ENCODE measurements at regions not wholly inside any gene's neighbourhood (a gene's known extent, or its start where the extent isn't known, plus 50 kb on each side); places are given as distances from the start of the nearest gene placed in this dataset.

- Histone ChIP-seq H3K27ac (ENCODE audit: low read length) (no peak overlapping the region), H2AFZ (ENCODE audit: low read depth, low read length) (no peak overlapping the region), H3K9me3 (ENCODE audit: low read length) (no peaks in the 10 kb centered on the region), H3K9ac (ENCODE audit: low read length) (no peak overlapping the region), H3F3A (ENCODE audit: insufficient read depth, low read length, poor library complexity, severe bottlenecking) (no peaks in the 10 kb centered on the region), H3K4me3 (ENCODE audit: low read length) (no peak overlapping the region), H3K79me2 (replicated peaks; ENCODE audit: insufficient read depth, low read length) (no peaks in the 10 kb centered on the region), H3K9me2 (ENCODE audit: insufficient read depth, low read length) (no peaks in the 10 kb centered on the region), H3K4me2 (ENCODE audit: low read length) (no peak overlapping the region), H3K36me3 (ENCODE audit: insufficient read depth, low read length) (no peaks in the 10 kb centered on the region), H4K20me1 (ENCODE audit: insufficient read depth) (no peaks in the 10 kb centered on the region), H3K27me3 (ENCODE audit: insufficient read depth, low read depth, low read length) (no peaks in the 10 kb centered on the region)
- TF ChIP-seq EZH2 (IDR thresholded peaks at IDR 0.05; ENCODE audit: borderline replicate concordance, insufficient read depth, low read length, poor library complexity, severe bottlenecking): no peak
- TF ChIP-seq MXI1 (conservative IDR thresholded peaks at IDR 0.05; ENCODE audit: poor library complexity, severe bottlenecking): no peak
- TF ChIP-seq, protein P1, sequence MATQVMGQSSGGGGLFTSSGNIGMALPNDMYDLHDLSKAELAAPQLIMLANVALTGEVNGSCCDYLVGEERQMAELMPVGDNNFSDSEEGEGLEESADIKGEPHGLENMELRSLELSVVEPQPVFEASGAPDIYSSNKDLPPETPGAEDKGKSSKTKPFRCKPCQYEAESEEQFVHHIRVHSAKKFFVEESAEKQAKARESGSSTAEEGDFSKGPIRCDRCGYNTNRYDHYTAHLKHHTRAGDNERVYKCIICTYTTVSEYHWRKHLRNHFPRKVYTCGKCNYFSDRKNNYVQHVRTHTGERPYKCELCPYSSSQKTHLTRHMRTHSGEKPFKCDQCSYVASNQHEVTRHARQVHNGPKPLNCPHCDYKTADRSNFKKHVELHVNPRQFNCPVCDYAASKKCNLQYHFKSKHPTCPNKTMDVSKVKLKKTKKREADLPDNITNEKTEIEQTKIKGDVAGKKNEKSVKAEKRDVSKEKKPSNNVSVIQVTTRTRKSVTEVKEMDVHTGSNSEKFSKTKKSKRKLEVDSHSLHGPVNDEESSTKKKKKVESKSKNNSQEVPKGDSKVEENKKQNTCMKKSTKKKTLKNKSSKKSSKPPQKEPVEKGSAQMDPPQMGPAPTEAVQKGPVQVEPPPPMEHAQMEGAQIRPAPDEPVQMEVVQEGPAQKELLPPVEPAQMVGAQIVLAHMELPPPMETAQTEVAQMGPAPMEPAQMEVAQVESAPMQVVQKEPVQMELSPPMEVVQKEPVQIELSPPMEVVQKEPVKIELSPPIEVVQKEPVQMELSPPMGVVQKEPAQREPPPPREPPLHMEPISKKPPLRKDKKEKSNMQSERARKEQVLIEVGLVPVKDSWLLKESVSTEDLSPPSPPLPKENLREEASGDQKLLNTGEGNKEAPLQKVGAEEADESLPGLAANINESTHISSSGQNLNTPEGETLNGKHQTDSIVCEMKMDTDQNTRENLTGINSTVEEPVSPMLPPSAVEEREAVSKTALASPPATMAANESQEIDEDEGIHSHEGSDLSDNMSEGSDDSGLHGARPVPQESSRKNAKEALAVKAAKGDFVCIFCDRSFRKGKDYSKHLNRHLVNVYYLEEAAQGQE (IDR thresholded peaks at IDR 0.05; ENCODE audit: borderline replicate concordance): no peak
- TF ChIP-seq POLR2AphosphoS5 (IDR thresholded peaks at IDR 0.05): no peak
- TF ChIP-seq TAF1 (IDR thresholded peaks at IDR 0.05; ENCODE audit: low read depth): no peak
- no peak for TF ChIP-seq CTCF (IDR thresholded peaks at IDR 0.05; ENCODE audit: poor library complexity, severe bottlenecking)
- TF ChIP-seq EP300 (conservative IDR thresholded peaks at IDR 0.05; ENCODE audit: poor library complexity, severe bottlenecking): no peak
- TF ChIP-seq RAD21 (conservative IDR thresholded peaks at IDR 0.05): no peak
- no peak for TF ChIP-seq SMC3 (conservative IDR thresholded peaks at IDR 0.05; ENCODE audit: poor library complexity)
Observed at GRCh38 chrX:33273535-33273934, 62.2 kb upstream of the DMD start.

DNA sequence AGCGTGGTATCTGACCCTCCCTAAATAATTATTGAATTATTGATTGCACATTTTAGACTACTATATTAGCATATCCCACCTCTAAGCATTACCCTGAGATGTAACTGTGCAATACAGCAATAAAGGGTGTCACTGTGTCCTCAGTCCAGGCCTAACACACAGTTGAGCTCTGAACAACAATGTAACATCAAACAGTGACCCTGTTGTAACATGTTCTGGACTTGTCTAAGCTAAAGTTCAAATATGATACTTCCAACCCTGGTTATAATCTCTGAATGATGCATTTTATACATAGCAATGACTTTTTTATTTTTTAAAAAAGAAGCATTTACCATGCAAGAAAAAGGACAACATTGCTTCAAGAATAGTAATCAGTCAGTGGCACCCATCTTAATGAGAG, 61.6 kb upstream of the DMD start:
- TF ChIP-seq SMC3 (conservative IDR thresholded peaks at IDR 0.05; ENCODE audit: poor library complexity) (no peak), MXI1 (conservative IDR thresholded peaks at IDR 0.05; ENCODE audit: poor library complexity, severe bottlenecking) (no peak), TAF1 (IDR thresholded peaks at IDR 0.05; ENCODE audit: low read depth) (no peak), RAD21 (conservative IDR thresholded peaks at IDR 0.05) (no peak), EZH2 (IDR thresholded peaks at IDR 0.05; ENCODE audit: borderline replicate concordance, insufficient read depth, low read length, poor library complexity, severe bottlenecking) (no peak), EP300 (conservative IDR thresholded peaks at IDR 0.05; ENCODE audit: poor library complexity, severe bottlenecking) (no peak), CTCF (IDR thresholded peaks at IDR 0.05; ENCODE audit: poor library complexity, severe bottlenecking) (no peak), POLR2AphosphoS5 (IDR thresholded peaks at IDR 0.05) (no peak)
- TF ChIP-seq, protein P1 (IDR thresholded peaks at IDR 0.05; ENCODE audit: borderline replicate concordance): no peak
- H3K4me2 ChIP-seq (ENCODE audit: low read length): no peak overlapping the region
- no peaks in the 10 kb centered on the region for H3K9me3 ChIP-seq (ENCODE audit: low read length)
- no peaks in the 10 kb centered on the region for H3F3A ChIP-seq (ENCODE audit: insufficient read depth, low read length, poor library complexity, severe bottlenecking)
- H3K27me3 ChIP-seq (ENCODE audit: insufficient read depth, low read depth, low read length): no peaks in the 10 kb centered on the region
- H4K20me1 ChIP-seq (ENCODE audit: insufficient read depth): no peaks in the 10 kb centered on the region
- H3K36me3 ChIP-seq (ENCODE audit: insufficient read depth, low read length): no peaks in the 10 kb centered on the region
- H3K4me3 ChIP-seq (ENCODE audit: low read length): no peak overlapping the region
- H3K9ac ChIP-seq (ENCODE audit: low read length): no peak overlapping the region
- no peak overlapping the region for H2AFZ ChIP-seq (ENCODE audit: low read depth, low read length)
- no peaks in the 10 kb centered on the region for H3K79me2 ChIP-seq (replicated peaks; ENCODE audit: insufficient read depth, low read length)
- no peaks in the 10 kb centered on the region for H3K9me2 ChIP-seq (ENCODE audit: insufficient read depth, low read length)
- no peak overlapping the region for H3K27ac ChIP-seq (ENCODE audit: low read length)
